ACC112 (cell line): ENCODE measurements at regions not wholly inside any gene's neighbourhood (a gene's known extent, or its start where the extent isn't known, plus 50 kb on each side); places are given as distances from the start of the nearest gene placed in this dataset.
"Not testable (repeated sequence)": the region's sequence is repeated elsewhere in the genome, so short reads cannot be mapped to it uniquely, and the experiment has no call there.

Experiments used
- H2AFZ ChIP-seq: fragments of 200-600 bp; sonication (generic); one replicate; pipeline ENCODE4 v1.6.0; 2017; ENCODE audit warnings: antibody characterized with exemption, low read length; ENCODE audit not compliant: unreplicated experiment
- H3K27ac ChIP-seq: fragments of 200-600 bp; sonication (generic); 2 replicates; pipeline ENCODE4 v1.5.1; 2014; ENCODE audit warnings: low read depth, mild to moderate bottlenecking, antibody characterized with exemption, low read length, moderate library complexity
- H3K27me3 ChIP-seq: fragments of 200-600 bp; sonication (generic); 2 replicates; pipeline ENCODE4 v1.6.1; 2014; ENCODE audit warnings: mild to moderate bottlenecking, antibody characterized with exemption, low read length, moderate library complexity, mixed read lengths; ENCODE audit not compliant: insufficient read depth
- H3K36me3 ChIP-seq: fragments of 200-600 bp; sonication (generic); 2 replicates; pipeline ENCODE4 v1.6.1; 2016; ENCODE audit warnings: mild to moderate bottlenecking, antibody characterized with exemption, low read length, moderate library complexity, mixed read lengths; ENCODE audit not compliant: insufficient read depth
- H3K4me1 ChIP-seq: fragments of 200-600 bp; sonication (generic); one replicate; pipeline ENCODE4 v1.6.1; 2016; ENCODE audit warnings: low read length, mixed read lengths; ENCODE audit not compliant: insufficient read depth, unreplicated experiment, control insufficient read depth
- H3K4me3 ChIP-seq: fragments of 200-600 bp; sonication (generic); 2 replicates; pipeline ENCODE4 v1.5.1; 2014; ENCODE audit warnings: mild to moderate bottlenecking, low read depth, low read length
- H3K79me2 ChIP-seq: fragments of 200-600 bp; sonication (generic); one replicate; pipeline ENCODE4 v1.6.0; 2016; ENCODE audit warnings: low read length; ENCODE audit not compliant: control insufficient read depth, unreplicated experiment, insufficient read depth

GRCh38 chr5:99614888-99615287, 686.1 kb upstream of the CHD1 start:
- H2AFZ ChIP-seq = no peak overlapping the region
- H3K79me2 ChIP-seq = no peaks in the 10 kb centered on the region
- H3K4me1 ChIP-seq = no peaks in the 10 kb centered on the region
- H3K27ac ChIP-seq = no peak overlapping the region
- H3K27me3 ChIP-seq = no peaks in the 10 kb centered on the region
- H3K4me3 ChIP-seq = no peak overlapping the region
- H3K36me3 ChIP-seq = no peaks in the 10 kb centered on the region

- no peak overlapping the region for H3K4me3 ChIP-seq
- H3K36me3 ChIP-seq = no peaks in the 10 kb centered on the region
- H3K79me2 ChIP-seq = no peaks in the 10 kb centered on the region
- no peak overlapping the region for H3K27ac ChIP-seq
- H3K4me1 ChIP-seq = no peaks in the 10 kb centered on the region
- H3K27me3 ChIP-seq = no peaks in the 10 kb centered on the region
- no peak overlapping the region for H2AFZ ChIP-seq
Observed at GRCh38 chr5:99607124-99607523, 678.3 kb upstream of the CHD1 start.

GRCh38 chr5:99605904-99606303, 677.1 kb upstream of the CHD1 start:
- H3K27me3 ChIP-seq = no peaks in the 10 kb centered on the region
- no peak overlapping the region for H3K27ac ChIP-seq
- no peaks in the 10 kb centered on the region for H3K36me3 ChIP-seq
- H3K4me1 ChIP-seq = no peaks in the 10 kb centered on the region
- no peak overlapping the region for H3K4me3 ChIP-seq
- no peak overlapping the region for H2AFZ ChIP-seq
- H3K79me2 ChIP-seq = no peaks in the 10 kb centered on the region

- H3K36me3 ChIP-seq = no peaks in the 10 kb centered on the region
- H3K4me3 ChIP-seq = no peak overlapping the region
- H3K27me3 ChIP-seq = no peaks in the 10 kb centered on the region
- no peaks in the 10 kb centered on the region for H3K4me1 ChIP-seq
- H3K27ac ChIP-seq = no peak overlapping the region
- H3K79me2 ChIP-seq = no peaks in the 10 kb centered on the region
- no peak overlapping the region for H2AFZ ChIP-seq
Observed at GRCh38 chr5:99600952-99601351, 672.1 kb upstream of the CHD1 start.

GRCh38 chr5:99590806-99591205, 662.0 kb upstream of the CHD1 start:
- Histone ChIP-seq H3K27me3 (no peaks in the 10 kb centered on the region), H3K4me1 (no peaks in the 10 kb centered on the region), H3K36me3 (no peaks in the 10 kb centered on the region), H3K79me2 (no peaks in the 10 kb centered on the region), H3K27ac (no peak overlapping the region), H3K4me3 (no peak overlapping the region), H2AFZ (no peak overlapping the region)

- Histone ChIP-seq H3K4me3 (no peak overlapping the region), H3K36me3 (no peaks in the 10 kb centered on the region), H3K27me3 (no peaks in the 10 kb centered on the region), H3K79me2 (no peaks in the 10 kb centered on the region), H3K27ac (no peak overlapping the region), H2AFZ (no peak overlapping the region), H3K4me1 (no peaks in the 10 kb centered on the region)
Observed at GRCh38 chr5:99589424-99589823, 660.6 kb upstream of the CHD1 start.

- no peaks in the 10 kb centered on the region for H3K27me3 ChIP-seq
- H3K27ac ChIP-seq = no peak overlapping the region
- no peaks in the 10 kb centered on the region for H3K36me3 ChIP-seq
- H3K4me1 ChIP-seq = no peaks in the 10 kb centered on the region
- no peak overlapping the region for H3K4me3 ChIP-seq
- no peak overlapping the region for H2AFZ ChIP-seq
- H3K79me2 ChIP-seq = no peaks in the 10 kb centered on the region
Observed at GRCh38 chr5:99587983-99588382, 659.2 kb upstream of the CHD1 start.

- no peak overlapping the region for H2AFZ ChIP-seq
- H3K27ac ChIP-seq = no peak overlapping the region
- H3K36me3 ChIP-seq = no peaks in the 10 kb centered on the region
- H3K4me3 ChIP-seq = no peak overlapping the region
- H3K79me2 ChIP-seq = no peaks in the 10 kb centered on the region
- H3K4me1 ChIP-seq = no peaks in the 10 kb centered on the region
- no peaks in the 10 kb centered on the region for H3K27me3 ChIP-seq
Observed at GRCh38 chr5:99586878-99587277, 658.1 kb upstream of the CHD1 start.

GRCh38 chr5:99581204-99581603, 652.4 kb upstream of the CHD1 start:
- not testable (repeated sequence) for H3K36me3 ChIP-seq, H3K4me1 ChIP-seq, H3K4me3 ChIP-seq, H3K27me3 ChIP-seq, H2AFZ ChIP-seq, H3K27ac ChIP-seq, H3K79me2 ChIP-seq

GRCh38 chr5:99562937-99563627, 634.3 kb upstream of the CHD1 start:
- H3K4me1 ChIP-seq, H3K4me3 ChIP-seq, H2AFZ ChIP-seq, H3K79me2 ChIP-seq, H3K27ac ChIP-seq, H3K27me3 ChIP-seq, H3K36me3 ChIP-seq: not testable (repeated sequence)

GRCh38 chr5:99553211-99553810, 624.5 kb upstream of the CHD1 start:
- H3K36me3 ChIP-seq = no peaks in the 10 kb centered on the region
- no peak overlapping the region for H2AFZ ChIP-seq
- H3K4me3 ChIP-seq = no peak overlapping the region
- H3K27me3 ChIP-seq = no peaks in the 10 kb centered on the region
- H3K27ac ChIP-seq = no peak overlapping the region
- H3K79me2 ChIP-seq = no peaks in the 10 kb centered on the region
- no peaks in the 10 kb centered on the region for H3K4me1 ChIP-seq
